ENCODE measurements at regions not wholly inside any gene's neighbourhood (a gene's known extent, or its start where the extent isn't known, plus 50 kb on each side); places are given as distances from the start of the nearest gene placed in this dataset.

GRCh38 chr5:85388770-85389169 lies 1004.1 kb upstream of the EDIL3 start:
- no peak for TF ChIP-seq EZH2phosphoT487 (IDR thresholded peaks at IDR 0.05)
- TF ChIP-seq CTCF (IDR thresholded peaks at IDR 0.05) = no peak

Data from neural progenitor cell (in vitro differentiated cells).